Liver (tissue), 3 donors: ENCODE measurements at regions not wholly inside any gene's neighbourhood (a gene's known extent, or its start where the extent isn't known, plus 50 kb on each side); places are given as distances from the start of the nearest gene placed in this dataset.

Source experiments
- ATF3 ChIP-seq: IDR thresholded peaks from 2 replicates; pipeline ENCODE4 v1.6.1; 2016; ENCODE audit warnings: antibody characterized with exemption
- CTCF ChIP-seq: fragments of 150-350 bp; IDR thresholded peaks from 2 replicates; pipeline ENCODE4 v1.5.1; 2017; ENCODE audit warnings: improper control_type of control experiment, low read depth, low read length; ENCODE audit not compliant: missing input control
- EGR1 ChIP-seq, 2 donors: IDR thresholded peaks; 2 replicates each; pipeline ENCODE4 v1.6.1; 2016 to 2018; ENCODE audit warnings: antibody characterized with exemption in 2 of 2, low read depth in 2 of 2
- FOXA1 ChIP-seq: IDR thresholded peaks from 2 replicates; pipeline ENCODE4 v1.6.1; 2016; ENCODE audit warnings: antibody characterized with exemption
- JUND ChIP-seq, 2 donors: IDR thresholded peaks; 2 replicates each; pipeline ENCODE4 v1.6.1; 2016; ENCODE audit warnings: antibody characterized with exemption in 2 of 2
- MAX ChIP-seq: IDR thresholded peaks from 2 replicates; pipeline ENCODE4 v1.6.1; 2016; ENCODE audit warnings: antibody characterized with exemption
- RAD21 ChIP-seq, 2 donors: IDR thresholded peaks; 2 replicates each; pipeline ENCODE4 v1.6.1; 2016; ENCODE audit warnings: antibody characterized with exemption in 2 of 2, mild to moderate bottlenecking in 2 of 2
- RXRA ChIP-seq, 2 donors: IDR thresholded peaks; 2 replicates each; pipeline ENCODE4 v1.6.1; 2017 to 2018; ENCODE audit warnings: antibody characterized with exemption in 2 of 2, mild to moderate bottlenecking in 1 of 2
- SP1 ChIP-seq: IDR thresholded peaks from 2 replicates; pipeline ENCODE4 v1.6.1; 2018; ENCODE audit warnings: antibody characterized with exemption, mild to moderate bottlenecking
- TAF1 ChIP-seq: conservative IDR thresholded peaks from 2 replicates; pipeline ENCODE4 v1.6.1; 2016; ENCODE audit warnings: antibody characterized with exemption, mild to moderate bottlenecking
- YY1 ChIP-seq: IDR thresholded peaks from 2 replicates; pipeline ENCODE4 v1.6.1; 2016; ENCODE audit warnings: antibody characterized with exemption, mild to moderate bottlenecking
- donor health status: healthy.
- donor health status: healthy.

- no peak for TF ChIP-seq CTCF
- TF ChIP-seq MAX = no peak
- TF ChIP-seq FOXA1 = no peak
- TF ChIP-seq JUND (IDR thresholded peaks at IDR 0.05) = no peak
- TF ChIP-seq ATF3 = no peak
- TF ChIP-seq RAD21 (IDR thresholded peaks at IDR 0.05) = no peak
- TF ChIP-seq YY1 = no peak
- no peak for TF ChIP-seq TAF1
- no peak for TF ChIP-seq SP1
- no peak for TF ChIP-seq EGR1 (IDR thresholded peaks at IDR 0.05; ENCODE audit: low read depth in 2 of 2)
- TF ChIP-seq RXRA (IDR thresholded peaks at IDR 0.05) = no peak
Observed at GRCh38 chr4:28916585-28916984, 1803.6 kb upstream of the PCDH7 start.
